Stimulated activated CD4-positive, alpha-beta T cell treated with anti-CD3 and anti-CD28 coated beads, Interleukin-12 subunit alpha, Interleukin-12 subunit beta, amount 100 ng/mL, for 24 hours (primary cell): ENCODE measurements at regions not wholly inside any gene's neighbourhood (a gene's known extent, or its start where the extent isn't known, plus 50 kb on each side); places are given as distances from the start of the nearest gene placed in this dataset.
"Not testable (repeated sequence)": the region's sequence is repeated elsewhere in the genome, so short reads cannot be mapped to it uniquely, and the experiment has no call there.

Source experiments
- DNase-seq, 2 experiments: peaks; one replicate each; pipeline ENCODE4 v3.0.0-alpha.2; 2020; ENCODE audit warnings: low read depth in 2 of 2

- no peak for DNase-seq
Measured at GRCh38 chr13:26895808-26896466, 135.4 kb upstream of the GPR12 start.

- DNase-seq: no peak
Measured at GRCh38 chr13:26895081-26895807, 134.7 kb upstream of the GPR12 start.

DNA sequence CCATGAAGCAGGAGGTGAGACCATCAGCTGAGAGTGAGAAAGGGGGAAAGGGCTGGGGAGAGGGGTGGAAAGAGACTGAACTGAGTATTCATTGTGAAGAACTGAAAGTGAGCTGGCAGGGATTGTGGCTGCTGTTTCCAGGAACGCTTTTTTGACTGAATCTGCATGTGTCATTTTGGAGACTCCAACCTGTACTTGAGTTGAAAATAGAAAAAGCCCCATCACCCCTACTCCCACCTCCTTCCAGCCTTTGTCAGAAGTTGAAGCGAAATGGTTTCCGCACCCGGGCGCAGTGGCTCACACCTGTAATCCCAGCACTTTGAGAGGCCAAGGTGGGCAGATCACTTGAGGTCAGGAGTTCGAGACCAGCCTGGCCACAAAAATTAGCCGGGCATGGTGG lies 128.0 kb upstream of the GPR12 start:
- DNase-seq: no peak

DNA sequence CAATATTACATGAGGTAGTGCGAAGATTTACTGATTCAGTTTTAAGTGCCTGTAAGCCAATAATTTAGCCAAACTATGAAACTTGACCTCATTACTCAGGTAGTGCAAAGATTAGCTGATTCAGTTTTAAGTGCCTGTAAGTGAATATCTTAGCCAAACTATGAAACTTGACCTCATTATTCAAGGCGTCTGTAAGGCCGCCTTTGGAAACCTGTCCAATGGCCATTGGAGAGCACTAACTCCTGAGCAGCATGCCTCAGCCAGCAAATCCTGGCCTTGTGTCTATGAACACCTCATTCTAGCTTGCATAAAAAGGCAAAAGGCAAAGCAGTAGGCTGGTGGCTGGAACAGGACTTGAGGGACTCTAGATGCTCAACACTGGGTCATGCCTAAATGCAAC lies 127.0 kb upstream of the GPR12 start:
- no peak for DNase-seq

DNA sequence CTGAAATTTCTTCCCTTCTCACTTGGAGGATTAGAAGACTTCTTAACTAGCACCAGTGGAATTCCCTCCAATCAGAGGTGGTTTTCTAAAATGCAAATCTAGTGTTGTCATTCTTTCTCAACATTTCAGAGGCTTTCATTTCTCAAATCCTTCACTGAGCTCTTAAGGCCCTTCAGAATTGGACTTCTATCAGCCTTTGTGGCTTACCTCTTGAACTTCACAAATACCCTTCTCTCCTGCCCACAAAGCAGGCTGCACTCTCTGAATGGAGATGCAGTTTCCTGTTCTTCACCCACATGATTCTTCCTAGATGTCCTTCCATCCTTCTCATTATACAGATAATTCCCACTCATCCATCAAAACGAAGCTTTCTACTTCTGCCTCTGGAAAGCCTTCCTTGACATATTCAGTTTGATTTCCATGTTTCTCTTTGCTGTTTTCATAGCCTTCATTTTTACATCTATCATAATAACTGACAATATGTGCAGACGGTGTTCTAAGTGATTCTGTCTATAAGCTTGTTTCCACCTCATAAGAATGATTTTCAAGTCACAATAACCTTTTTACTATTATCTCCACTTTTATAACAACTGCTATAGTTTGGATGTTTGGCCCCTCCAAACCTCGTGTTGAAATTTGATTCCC lies 123.1 kb upstream of the GPR12 start:
- no peak for DNase-seq

GRCh38 chr13:26882731-26883130 lies 122.1 kb upstream of the GPR12 start:
- no peak for DNase-seq

DNA sequence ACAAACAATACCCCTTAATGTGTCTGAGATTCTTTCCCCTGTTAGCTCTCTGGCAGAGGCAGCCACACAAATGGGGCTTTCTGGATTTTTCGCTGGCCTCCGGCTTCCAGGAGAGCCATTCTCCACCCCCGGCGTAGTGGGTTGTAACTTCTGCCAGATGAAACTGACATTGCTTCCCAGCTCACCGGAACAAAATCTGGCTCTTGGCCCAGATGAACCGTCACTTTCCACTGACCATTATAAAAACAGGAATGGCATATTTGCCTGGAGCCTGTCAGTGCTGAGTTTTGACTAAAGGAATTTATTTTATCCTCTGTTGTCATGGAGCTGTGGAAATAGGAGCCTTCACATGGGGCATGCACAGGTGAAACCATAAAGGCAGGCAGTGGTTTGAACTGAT lies 120.6 kb upstream of the GPR12 start:
- DNase-seq: no peak

GRCh38 chr13:26880735-26881134 lies 120.1 kb upstream of the GPR12 start:
- no peak for DNase-seq

DNA sequence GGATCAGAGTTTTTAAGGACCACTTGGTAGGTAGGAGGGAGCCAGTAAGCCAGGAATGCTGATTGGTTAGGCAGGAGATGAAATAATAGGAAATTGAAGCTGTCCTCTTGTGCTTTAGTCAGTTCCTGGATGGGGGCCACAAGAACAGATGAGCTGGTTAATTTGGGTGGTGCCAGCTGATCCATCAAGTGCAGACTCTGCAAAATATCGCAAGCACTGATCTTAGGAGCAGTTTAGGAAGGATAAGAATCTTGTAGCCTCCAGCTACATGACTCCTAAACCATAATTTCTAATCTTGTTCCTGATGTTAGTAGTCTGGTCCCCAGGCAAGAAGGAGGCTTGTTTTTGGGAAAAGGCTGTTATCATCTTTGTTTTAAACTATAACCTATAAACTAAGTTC lies 117.9 kb upstream of the GPR12 start:
- DNase-seq: no peak

GRCh38 chr13:26873386-26873698 lies 112.8 kb upstream of the GPR12 start:
- DNase-seq: no peak

DNA sequence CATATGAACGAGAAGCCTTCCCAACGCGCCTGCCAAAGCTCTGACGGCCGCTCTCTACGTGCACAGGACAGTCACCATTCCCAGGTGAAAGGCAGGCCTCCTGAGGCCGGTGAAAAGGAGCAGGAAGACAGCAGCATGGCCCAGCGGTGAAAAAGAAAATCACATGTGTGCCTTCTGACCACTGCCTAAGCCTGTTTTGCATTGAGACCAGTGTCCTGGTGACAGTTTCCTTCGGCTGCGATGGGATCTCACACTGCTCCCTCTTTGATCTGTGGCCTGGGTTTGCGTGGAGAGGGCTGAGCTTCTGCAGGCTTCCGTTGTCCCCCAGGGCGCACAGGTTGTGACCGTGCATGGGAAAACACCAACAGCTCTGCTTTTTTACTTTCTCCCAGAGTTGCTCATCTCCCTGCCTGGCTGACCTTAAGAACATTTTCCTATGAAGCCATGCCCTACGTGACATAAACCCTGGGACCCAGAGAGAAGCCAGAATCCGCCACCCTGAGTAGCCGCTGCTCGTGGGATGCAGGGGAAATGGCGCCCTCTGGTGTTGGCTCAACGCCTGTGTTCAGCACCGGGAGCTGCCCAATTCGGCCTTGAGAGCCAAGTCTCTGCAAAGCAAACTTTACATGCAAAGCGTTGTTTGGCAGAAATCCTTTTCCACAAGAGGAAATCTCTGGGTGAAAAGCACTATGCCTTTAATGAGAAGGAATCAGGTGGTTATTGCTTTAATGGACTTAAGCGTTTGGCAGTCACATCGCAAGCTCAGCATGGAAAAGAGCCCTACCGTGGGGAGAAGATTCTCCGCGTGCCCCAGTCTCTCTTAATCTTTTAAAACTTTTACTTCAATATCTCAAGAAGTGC lies 112.2 kb upstream of the GPR12 start:
- peak in 1 of 2 experiments; percentile 51 for DNase-seq

DNA sequence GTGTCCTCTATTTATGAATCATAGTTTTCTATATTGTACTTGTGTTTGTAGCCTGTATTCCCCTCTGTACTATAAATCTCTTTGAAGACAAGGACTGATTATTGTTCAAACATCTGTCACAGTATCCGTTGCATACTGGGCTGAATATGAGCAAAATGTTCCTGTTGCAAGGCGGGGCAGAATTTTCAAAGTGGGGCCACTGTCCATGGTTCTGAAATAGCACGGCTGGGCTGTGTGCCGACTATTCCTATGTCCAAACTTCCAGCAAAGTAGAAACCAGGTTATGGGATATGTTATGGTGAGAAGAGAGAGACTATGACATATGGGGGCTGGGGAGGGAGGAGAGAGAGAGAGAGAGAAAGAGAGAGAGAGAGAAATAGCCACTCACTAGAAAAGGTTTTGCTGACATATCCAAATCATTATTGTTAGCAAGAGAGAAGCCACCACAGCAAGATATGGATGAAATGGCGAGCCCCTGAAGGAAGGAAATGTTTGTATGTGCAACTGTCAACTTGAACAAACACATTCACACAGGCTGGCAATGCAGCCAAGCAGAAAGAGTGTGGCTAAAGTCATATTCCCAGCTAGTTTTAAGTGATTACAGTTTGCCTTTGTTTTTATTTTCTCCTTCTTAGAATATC lies 107.0 kb upstream of the GPR12 start:
- DNase-seq: no peak

DNA sequence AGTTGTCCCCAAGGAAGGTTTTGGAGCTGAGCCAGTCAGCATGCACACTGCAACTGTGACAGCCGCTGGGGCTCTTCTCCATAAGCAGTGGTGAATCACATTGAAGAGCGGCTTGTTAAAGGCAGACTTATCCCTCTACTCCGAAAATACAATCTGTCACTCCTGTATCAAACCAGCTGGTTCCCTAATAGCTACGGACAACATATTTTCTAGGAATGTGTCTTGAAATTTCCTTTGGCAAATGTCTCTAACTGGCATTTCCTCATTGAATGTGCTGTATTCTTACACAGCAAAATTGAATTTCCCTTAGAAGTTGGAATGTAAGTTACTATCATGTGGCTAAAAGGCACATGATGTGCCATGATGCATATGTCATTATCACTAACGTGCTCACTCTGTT lies 104.0 kb upstream of the GPR12 start:
- DNase-seq: no peak

DNA sequence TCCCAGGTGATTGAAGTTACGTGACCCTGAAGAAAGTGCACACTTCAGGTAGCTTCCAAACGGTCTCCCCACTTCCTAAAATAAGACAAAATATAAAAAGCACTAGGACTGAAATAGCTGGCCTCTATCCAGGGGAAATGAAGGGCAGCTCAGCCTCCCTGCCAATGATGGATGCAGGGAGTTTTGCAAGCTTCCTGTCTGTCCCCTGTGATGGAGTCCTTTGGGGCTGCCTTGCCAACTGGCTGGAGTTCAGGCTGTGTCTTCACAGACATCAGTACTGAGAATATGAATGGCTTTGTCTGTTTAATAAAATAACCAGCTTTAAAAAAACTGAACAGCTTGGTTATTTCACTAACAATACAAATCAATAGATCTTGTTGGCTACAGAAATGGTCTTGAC lies 101.4 kb upstream of the GPR12 start:
- DNase-seq: no peak

- DNase-seq: no peak
Measured at GRCh38 chr13:26855921-26856320, 95.3 kb upstream of the GPR12 start.

GRCh38 chr13:26855071-26855470 lies 94.5 kb upstream of the GPR12 start:
- no peak for DNase-seq

- DNase-seq: no peak
Measured at GRCh38 chr13:26853323-26853722, 92.7 kb upstream of the GPR12 start.

- no peak for DNase-seq
Measured at GRCh38 chr13:26847281-26847680, 86.7 kb upstream of the GPR12 start.

- not testable (repeated sequence) for DNase-seq
Measured at GRCh38 chr13:26845063-26845462, 84.5 kb upstream of the GPR12 start.

GRCh38 chr13:26839682-26840081 lies 79.1 kb upstream of the GPR12 start:
- no peak for DNase-seq

DNA sequence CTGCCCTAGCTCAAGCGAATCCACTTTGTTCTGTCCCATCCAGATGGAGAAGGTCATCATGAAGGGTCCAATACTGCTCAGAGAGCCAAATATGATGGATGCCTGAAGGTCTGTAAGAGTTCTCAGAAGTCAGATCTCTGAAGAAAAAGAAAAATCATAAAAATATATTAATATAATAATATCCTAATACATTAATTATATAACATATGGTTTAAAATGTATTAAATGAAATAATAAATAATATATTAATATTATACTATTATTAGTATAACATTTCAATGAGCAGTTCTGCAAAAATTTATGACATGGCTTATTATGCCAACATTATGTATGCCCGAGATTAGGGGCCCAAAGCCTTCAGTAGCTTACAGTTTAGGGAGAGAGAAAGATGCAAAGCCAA lies 78.2 kb upstream of the GPR12 start:
- no peak for DNase-seq

GRCh38 chr13:26837997-26838396 lies 77.4 kb upstream of the GPR12 start:
- DNase-seq: no peak
